Mesendoderm (in vitro differentiated cells): ENCODE measurements at regions not wholly inside any gene's neighbourhood (a gene's known extent, or its start where the extent isn't known, plus 50 kb on each side); places are given as distances from the start of the nearest gene placed in this dataset.

Source experiments
- DNase-seq: peaks from one replicate; pipeline ENCODE4 v3.0.0; 2013
- H2AK5ac ChIP-seq: 2 replicates; pipeline ENCODE4 v1.6.1; 2013; ENCODE audit warnings: low read length, inconsistent platforms
- H2BK120ac ChIP-seq: 2 replicates; pipeline ENCODE4 v1.6.1; 2013; ENCODE audit warnings: low read depth, mild to moderate bottlenecking, low read length, moderate library complexity, mixed read lengths
- H2BK15ac ChIP-seq: replicated peaks from 2 replicates; pipeline ENCODE4 v1.6.1; 2013; ENCODE audit warnings: low read depth, mild to moderate bottlenecking, moderate library complexity
- H2BK5ac ChIP-seq: 2 replicates; pipeline ENCODE4 v1.6.1; 2013; ENCODE audit warnings: low read length, inconsistent platforms
- H3K18ac ChIP-seq: 2 replicates; pipeline ENCODE4 v1.6.1; 2013; ENCODE audit warnings: mild to moderate bottlenecking, low read length, mixed read lengths
- H3K23ac ChIP-seq: one replicate; pipeline ENCODE4 v1.6.1; 2013; ENCODE audit warnings: low read length
- H3K27ac ChIP-seq: 2 replicates; pipeline ENCODE4 v1.5.1; 2013; ENCODE audit warnings: low read depth, mild to moderate bottlenecking, inconsistent platforms, low read length, moderate library complexity
- H3K27me3 ChIP-seq: 2 replicates; pipeline ENCODE4 v1.6.1; 2013; ENCODE audit warnings: low read length, control low read depth, mild to moderate bottlenecking, inconsistent platforms; ENCODE audit not compliant: insufficient read depth, poor library complexity
- H3K36me3 ChIP-seq: 2 replicates; pipeline ENCODE4 v1.6.1; 2013; ENCODE audit warnings: low read length, inconsistent platforms; ENCODE audit not compliant: control insufficient read depth, insufficient read depth
- H3K4ac ChIP-seq: one replicate; pipeline ENCODE4 v1.6.1; 2013; ENCODE audit warnings: low read depth, mild to moderate bottlenecking, low read length, moderate library complexity
- H3K4me1 ChIP-seq: 2 replicates; pipeline ENCODE4 v1.6.1; 2013; ENCODE audit warnings: low read depth, low read length, inconsistent platforms; ENCODE audit not compliant: control insufficient read depth
- H3K4me2 ChIP-seq: 2 replicates; pipeline ENCODE4 v1.6.1; 2013; ENCODE audit warnings: low read length
- H3K4me3 ChIP-seq: 2 replicates; pipeline ENCODE4 v1.5.1; 2013; ENCODE audit warnings: mild to moderate bottlenecking, low read length
- H3K56ac ChIP-seq: one replicate; pipeline ENCODE4 v1.6.1; 2013; ENCODE audit warnings: low read length
- H3K79me1 ChIP-seq: 2 replicates; pipeline ENCODE4 v1.6.1; 2013; ENCODE audit warnings: low read length, inconsistent platforms
- H3K79me2 ChIP-seq: 2 replicates; pipeline ENCODE4 v1.6.1; 2013; ENCODE audit warnings: mild to moderate bottlenecking, low read length; ENCODE audit not compliant: control insufficient read depth, insufficient read depth
- H3K9ac ChIP-seq: 2 replicates; pipeline ENCODE4 v1.6.1; 2013; ENCODE audit warnings: low read length, inconsistent platforms
- H4K5ac ChIP-seq: one replicate; pipeline ENCODE4 v1.6.1; 2013; ENCODE audit warnings: low read length
- H4K8ac ChIP-seq: one replicate; pipeline ENCODE4 v1.6.1; 2013; ENCODE audit warnings: low read depth, mild to moderate bottlenecking, control low read depth, low read length, moderate library complexity
- WGBS: extraction: QIAGEN DNeasy Blood & Tissue Kit; methylation state at CpG from one replicate; pipeline ENCODE4 v1.1.7; 2013; ENCODE audit warnings: low lambda C conversion rate, missing lambda C conversion rate; ENCODE audit not compliant: insufficient coverage; ENCODE audit errors: extremely low coverage; 5-methylcytosine and 5-hydroxymethylcytosine counted together

GRCh38 chr17:69913216-69913615 is 161.8 kb upstream of the KCNJ16 start:
- H4K8ac ChIP-seq: no peak overlapping the region
- no peaks in the 10 kb centered on the region for H3K79me1 ChIP-seq
- H3K9ac ChIP-seq: no peak overlapping the region
- H3K4me1 ChIP-seq: no peaks in the 10 kb centered on the region
- H3K18ac ChIP-seq: no peak overlapping the region
- H3K4ac ChIP-seq: no peak overlapping the region
- no peak overlapping the region for H3K4me2 ChIP-seq
- H3K23ac ChIP-seq: no peak overlapping the region
- no peak overlapping the region for H3K56ac ChIP-seq
- no peaks in the 10 kb centered on the region for H3K36me3 ChIP-seq
- no peak overlapping the region for H3K27ac ChIP-seq
- WGBS: no CpG with 5 or more reads among the region's 2 CpGs
- no peak overlapping the region for H2AK5ac ChIP-seq
- DNase-seq: no peak
- H4K5ac ChIP-seq: no peak overlapping the region
- H2BK120ac ChIP-seq: no peak overlapping the region
- H2BK15ac ChIP-seq: no peak overlapping the region
- no peak overlapping the region for H2BK5ac ChIP-seq
- no peaks in the 10 kb centered on the region for H3K79me2 ChIP-seq
- H3K4me3 ChIP-seq: no peak overlapping the region
- H3K27me3 ChIP-seq: no peaks in the 10 kb centered on the region

GRCh38 chr17:69913616-69914015 is 161.4 kb upstream of the KCNJ16 start:
- DNase-seq: no peak
- H3K4me1 ChIP-seq: no peaks in the 10 kb centered on the region
- no peaks in the 10 kb centered on the region for H3K79me1 ChIP-seq
- H2BK120ac ChIP-seq: no peak overlapping the region
- no peak overlapping the region for H3K4me3 ChIP-seq
- no peak overlapping the region for H3K4ac ChIP-seq
- no peak overlapping the region for H4K8ac ChIP-seq
- H3K27me3 ChIP-seq: no peaks in the 10 kb centered on the region
- H2BK5ac ChIP-seq: no peak overlapping the region
- H3K79me2 ChIP-seq: no peaks in the 10 kb centered on the region
- no CpG with 5 or more reads among the region's 2 CpGs for whole genome bisulfite sequencing
- H3K9ac ChIP-seq: no peak overlapping the region
- H3K4me2 ChIP-seq: no peak overlapping the region
- H3K23ac ChIP-seq: no peak overlapping the region
- H3K56ac ChIP-seq: no peak overlapping the region
- H2AK5ac ChIP-seq: no peak overlapping the region
- no peak overlapping the region for H3K18ac ChIP-seq
- H4K5ac ChIP-seq: no peak overlapping the region
- H2BK15ac ChIP-seq: no peak overlapping the region
- no peaks in the 10 kb centered on the region for H3K36me3 ChIP-seq
- no peak overlapping the region for H3K27ac ChIP-seq

GRCh38 chr17:69914520-69914919 is 160.5 kb upstream of the KCNJ16 start:
- H3K79me1 ChIP-seq: no peaks in the 10 kb centered on the region
- no peak overlapping the region for H3K23ac ChIP-seq
- H2BK15ac ChIP-seq: no peak overlapping the region
- no peak overlapping the region for H4K8ac ChIP-seq
- no peaks in the 10 kb centered on the region for H3K27me3 ChIP-seq
- H3K4me1 ChIP-seq: no peaks in the 10 kb centered on the region
- WGBS: no CpG with 5 or more reads among the region's 1 CpG
- H3K27ac ChIP-seq: no peak overlapping the region
- no peak overlapping the region for H3K4me3 ChIP-seq
- H2AK5ac ChIP-seq: no peak overlapping the region
- H3K9ac ChIP-seq: no peak overlapping the region
- H4K5ac ChIP-seq: no peak overlapping the region
- no peak overlapping the region for H2BK120ac ChIP-seq
- H3K79me2 ChIP-seq: no peaks in the 10 kb centered on the region
- H2BK5ac ChIP-seq: no peak overlapping the region
- no peak overlapping the region for H3K18ac ChIP-seq
- H3K4me2 ChIP-seq: no peak overlapping the region
- H3K56ac ChIP-seq: no peak overlapping the region
- DNase-seq: no peak
- H3K4ac ChIP-seq: no peak overlapping the region
- H3K36me3 ChIP-seq: no peaks in the 10 kb centered on the region

GRCh38 chr17:69916761-69917160 is 158.3 kb upstream of the KCNJ16 start:
- Histone ChIP-seq H3K4ac (no peak overlapping the region), H3K4me3 (no peak overlapping the region), H2AK5ac (no peak overlapping the region), H3K4me2 (no peak overlapping the region), H3K27me3 (no peaks in the 10 kb centered on the region), H3K79me2 (no peaks in the 10 kb centered on the region), H2BK15ac (no peak overlapping the region), H2BK120ac (no peak overlapping the region), H2BK5ac (no peak overlapping the region), H4K5ac (no peak overlapping the region), H3K36me3 (no peaks in the 10 kb centered on the region), H3K23ac (no peak overlapping the region), H3K79me1 (no peaks in the 10 kb centered on the region), H3K18ac (no peak overlapping the region), H3K4me1 (no peaks in the 10 kb centered on the region), H3K56ac (no peak overlapping the region), H3K27ac (no peak overlapping the region), H3K9ac (no peak overlapping the region), H4K8ac (no peak overlapping the region)
- WGBS: no CpG with 5 or more reads among the region's 2 CpGs
- no peak for DNase-seq

- Histone ChIP-seq H3K36me3 (no peaks in the 10 kb centered on the region), H3K27me3 (no peaks in the 10 kb centered on the region), H3K56ac (no peak overlapping the region)
These were observed 156.9 kb upstream of the KCNJ16 start for GRCh38 chr17:69918164-69918563.

GRCh38 chr17:69919789-69920188 is 155.2 kb upstream of the KCNJ16 start:
- Histone ChIP-seq H3K23ac (no peak overlapping the region), H2AK5ac (no peak overlapping the region), H3K56ac (no peak overlapping the region), H2BK120ac (no peak overlapping the region), H3K79me2 (no peaks in the 10 kb centered on the region), H4K8ac (no peak overlapping the region), H4K5ac (no peak overlapping the region), H3K4me1 (no peaks in the 10 kb centered on the region), H3K79me1 (no peaks in the 10 kb centered on the region), H3K9ac (no peak overlapping the region), H3K36me3 (no peaks in the 10 kb centered on the region), H3K4me2 (no peak overlapping the region), H2BK15ac (no peak overlapping the region), H3K27ac (no peak overlapping the region), H3K27me3 (no peaks in the 10 kb centered on the region), H3K4me3 (no peak overlapping the region), H2BK5ac (no peak overlapping the region), H3K18ac (no peak overlapping the region), H3K4ac (no peak overlapping the region)
- DNase-seq: no peak
- WGBS: no CpG with 5 or more reads among the region's 2 CpGs

More at GRCh38 chr17:69918164-69918563, 156.9 kb upstream of the KCNJ16 start:
- Histone ChIP-seq H3K4me3 (no peak overlapping the region), H3K18ac (no peak overlapping the region), H3K4me2 (no peak overlapping the region), H3K23ac (no peak overlapping the region), H3K27ac (no peak overlapping the region), H3K79me2 (no peaks in the 10 kb centered on the region), H2AK5ac (no peak overlapping the region), H2BK15ac (no peak overlapping the region), H3K9ac (no peak overlapping the region), H4K5ac (no peak overlapping the region), H3K4ac (no peak overlapping the region), H3K4me1 (no peaks in the 10 kb centered on the region), H2BK5ac (no peak overlapping the region), H4K8ac (no peak overlapping the region), H3K79me1 (no peaks in the 10 kb centered on the region), H2BK120ac (no peak overlapping the region)
- DNase-seq: no peak
- 100% methylated on average over 1 of the region's 4 CpGs for WGBS
